ENCODE measurements at regions not wholly inside any gene's neighbourhood (a gene's known extent, or its start where the extent isn't known, plus 50 kb on each side); places are given as distances from the start of the nearest gene placed in this dataset.

- Histone ChIP-seq H4K8ac (ENCODE audit: low read depth, low read length) (no peak overlapping the region), H3K4me3 (ENCODE audit: low read length) (no peak overlapping the region), H2BK15ac (replicated peaks; ENCODE audit: low read depth) (no peak overlapping the region), H3K27ac (ENCODE audit: low read depth, low read length) (no peak overlapping the region), H3K27me3 (ENCODE audit: insufficient read depth, low read length, poor library complexity) (no peaks in the 10 kb centered on the region), H3K4ac (ENCODE audit: low read depth, low read length) (no peak overlapping the region), H3K36me3 (ENCODE audit: control insufficient read depth, insufficient read depth, low read length) (no peaks in the 10 kb centered on the region), H3K79me2 (ENCODE audit: control insufficient read depth, insufficient read depth, low read length) (no peaks in the 10 kb centered on the region), H3K18ac (ENCODE audit: low read length) (no peak overlapping the region), H3K79me1 (ENCODE audit: low read length) (no peaks in the 10 kb centered on the region), H3K56ac (ENCODE audit: low read length) (no peak overlapping the region), H3K9ac (ENCODE audit: low read length) (no peak overlapping the region), H4K5ac (ENCODE audit: low read length) (no peak overlapping the region), H3K23ac (ENCODE audit: low read length) (no peak overlapping the region), H2AK5ac (ENCODE audit: low read length) (no peak overlapping the region), H3K4me1 (ENCODE audit: control insufficient read depth, low read depth, low read length) (no peaks in the 10 kb centered on the region), H2BK5ac (ENCODE audit: low read length) (no peak overlapping the region), H3K4me2 (ENCODE audit: low read length) (no peak overlapping the region), H2BK120ac (ENCODE audit: low read depth, low read length) (no peak overlapping the region)
- WGBS (ENCODE audit: extremely low coverage, insufficient coverage, low lambda C conversion rate): no CpG with 5 or more reads among the region's 5 CpGs
- no peak for DNase-seq
These were observed 1197.5 kb upstream of the CDH18 start for GRCh38 chr5:21185536-21185935.

DNA sequence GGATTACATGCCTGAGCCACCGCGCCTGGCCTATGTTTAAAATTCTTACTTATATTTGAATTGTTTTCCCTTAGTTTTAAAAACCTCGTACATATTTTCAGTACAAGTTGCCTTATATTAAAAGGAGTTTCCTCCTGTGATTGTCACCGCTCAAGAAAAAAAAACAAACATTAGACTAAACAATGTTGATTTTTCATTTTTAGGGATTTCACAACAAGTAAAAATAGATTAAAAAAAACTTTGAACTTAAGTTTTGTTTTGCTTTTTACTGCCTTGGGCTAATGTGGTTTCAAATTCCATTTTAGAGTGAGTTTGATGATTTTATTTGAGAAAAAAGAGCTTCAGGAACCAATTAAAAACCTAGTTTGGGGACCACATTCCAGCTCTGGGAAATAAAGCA is 1196.6 kb upstream of the CDH18 start:
- no peak for DNase-seq
- H4K8ac ChIP-seq (ENCODE audit: low read depth, low read length): no peak overlapping the region
- no peak overlapping the region for H2BK120ac ChIP-seq (ENCODE audit: low read depth, low read length)
- H3K4me3 ChIP-seq (ENCODE audit: low read length): no peak overlapping the region
- no peak overlapping the region for H2BK5ac ChIP-seq (ENCODE audit: low read length)
- no peak overlapping the region for H3K4me2 ChIP-seq (ENCODE audit: low read length)
- H4K5ac ChIP-seq (ENCODE audit: low read length): no peak overlapping the region
- H2AK5ac ChIP-seq (ENCODE audit: low read length): no peak overlapping the region
- no peak overlapping the region for H3K23ac ChIP-seq (ENCODE audit: low read length)
- no peak overlapping the region for H3K18ac ChIP-seq (ENCODE audit: low read length)
- WGBS (ENCODE audit: extremely low coverage, insufficient coverage, low lambda C conversion rate): no CpG with 5 or more reads among the region's 4 CpGs
- no peak overlapping the region for H3K56ac ChIP-seq (ENCODE audit: low read length)
- no peak overlapping the region for H3K9ac ChIP-seq (ENCODE audit: low read length)
- no peaks in the 10 kb centered on the region for H3K27me3 ChIP-seq (ENCODE audit: insufficient read depth, low read length, poor library complexity)
- H3K79me2 ChIP-seq (ENCODE audit: control insufficient read depth, insufficient read depth, low read length): no peaks in the 10 kb centered on the region
- H3K79me1 ChIP-seq (ENCODE audit: low read length): no peaks in the 10 kb centered on the region
- no peak overlapping the region for H3K4ac ChIP-seq (ENCODE audit: low read depth, low read length)
- H3K27ac ChIP-seq (ENCODE audit: low read depth, low read length): no peak overlapping the region
- H2BK15ac ChIP-seq (replicated peaks; ENCODE audit: low read depth): no peak overlapping the region
- no peaks in the 10 kb centered on the region for H3K4me1 ChIP-seq (ENCODE audit: control insufficient read depth, low read depth, low read length)
- H3K36me3 ChIP-seq (ENCODE audit: control insufficient read depth, insufficient read depth, low read length): no peaks in the 10 kb centered on the region

- H3K79me1 ChIP-seq (ENCODE audit: low read length): no peaks in the 10 kb centered on the region
- WGBS (ENCODE audit: extremely low coverage, insufficient coverage, low lambda C conversion rate): no CpG with 5 or more reads among the region's 3 CpGs
- H3K9ac ChIP-seq (ENCODE audit: low read length): no peak overlapping the region
- no peaks in the 10 kb centered on the region for H3K79me2 ChIP-seq (ENCODE audit: control insufficient read depth, insufficient read depth, low read length)
- no peak overlapping the region for H2BK120ac ChIP-seq (ENCODE audit: low read depth, low read length)
- H3K27ac ChIP-seq (ENCODE audit: low read depth, low read length): no peak overlapping the region
- H3K27me3 ChIP-seq (ENCODE audit: insufficient read depth, low read length, poor library complexity): no peaks in the 10 kb centered on the region
- H3K4me1 ChIP-seq (ENCODE audit: control insufficient read depth, low read depth, low read length): no peaks in the 10 kb centered on the region
- H3K4me3 ChIP-seq (ENCODE audit: low read length): no peak overlapping the region
- no peak overlapping the region for H3K4me2 ChIP-seq (ENCODE audit: low read length)
- no peaks in the 10 kb centered on the region for H3K36me3 ChIP-seq (ENCODE audit: control insufficient read depth, insufficient read depth, low read length)
- no peak for DNase-seq
- no peak overlapping the region for H4K8ac ChIP-seq (ENCODE audit: low read depth, low read length)
- no peak overlapping the region for H4K5ac ChIP-seq (ENCODE audit: low read length)
- H2BK15ac ChIP-seq (replicated peaks; ENCODE audit: low read depth): no peak overlapping the region
- H3K56ac ChIP-seq (ENCODE audit: low read length): no peak overlapping the region
- no peak overlapping the region for H3K4ac ChIP-seq (ENCODE audit: low read depth, low read length)
- no peak overlapping the region for H3K23ac ChIP-seq (ENCODE audit: low read length)
- no peak overlapping the region for H2AK5ac ChIP-seq (ENCODE audit: low read length)
- H2BK5ac ChIP-seq (ENCODE audit: low read length): no peak overlapping the region
- H3K18ac ChIP-seq (ENCODE audit: low read length): no peak overlapping the region
These were observed 1193.7 kb upstream of the CDH18 start for GRCh38 chr5:21181609-21182125.

DNA sequence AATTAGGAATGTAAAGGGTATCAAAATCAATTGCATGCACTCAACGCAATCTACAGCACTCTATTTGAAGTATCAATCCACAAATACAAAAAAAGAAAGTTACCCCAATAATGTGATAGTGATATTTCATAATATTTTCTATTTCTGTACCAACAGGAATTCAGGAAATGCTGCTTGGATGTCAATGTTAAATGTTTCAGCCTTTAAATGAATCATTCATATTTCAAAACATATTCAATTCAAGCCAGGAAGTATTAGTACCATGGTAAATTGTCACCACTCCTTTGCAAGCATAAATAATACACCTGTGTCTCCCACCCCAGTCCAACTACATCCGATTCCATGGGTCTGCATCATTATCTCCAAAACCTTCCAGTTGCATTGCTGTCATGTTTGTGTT is 1185.5 kb upstream of the CDH18 start:
- Histone ChIP-seq H3K4me3 (ENCODE audit: low read length) (no peak overlapping the region), H3K27me3 (ENCODE audit: insufficient read depth, low read length, poor library complexity) (no peaks in the 10 kb centered on the region), H3K4me2 (ENCODE audit: low read length) (no peak overlapping the region), H3K4ac (ENCODE audit: low read depth, low read length) (no peak overlapping the region), H2BK120ac (ENCODE audit: low read depth, low read length) (no peak overlapping the region), H3K27ac (ENCODE audit: low read depth, low read length) (no peak overlapping the region), H3K18ac (ENCODE audit: low read length) (no peak overlapping the region), H2BK5ac (ENCODE audit: low read length) (no peak overlapping the region), H3K36me3 (ENCODE audit: control insufficient read depth, insufficient read depth, low read length) (no peaks in the 10 kb centered on the region), H4K8ac (ENCODE audit: low read depth, low read length) (no peak overlapping the region), H3K4me1 (ENCODE audit: control insufficient read depth, low read depth, low read length) (no peaks in the 10 kb centered on the region), H3K79me1 (ENCODE audit: low read length) (no peaks in the 10 kb centered on the region), H3K23ac (ENCODE audit: low read length) (no peak overlapping the region), H3K56ac (ENCODE audit: low read length) (no peak overlapping the region), H3K79me2 (ENCODE audit: control insufficient read depth, insufficient read depth, low read length) (no peaks in the 10 kb centered on the region), H4K5ac (ENCODE audit: low read length) (no peak overlapping the region), H3K9ac (ENCODE audit: low read length) (no peak overlapping the region), H2AK5ac (ENCODE audit: low read length) (no peak overlapping the region), H2BK15ac (replicated peaks; ENCODE audit: low read depth) (no peak overlapping the region)
- no peak for DNase-seq
- WGBS (ENCODE audit: extremely low coverage, insufficient coverage, low lambda C conversion rate): no CpG with 5 or more reads among the region's 2 CpGs

DNA sequence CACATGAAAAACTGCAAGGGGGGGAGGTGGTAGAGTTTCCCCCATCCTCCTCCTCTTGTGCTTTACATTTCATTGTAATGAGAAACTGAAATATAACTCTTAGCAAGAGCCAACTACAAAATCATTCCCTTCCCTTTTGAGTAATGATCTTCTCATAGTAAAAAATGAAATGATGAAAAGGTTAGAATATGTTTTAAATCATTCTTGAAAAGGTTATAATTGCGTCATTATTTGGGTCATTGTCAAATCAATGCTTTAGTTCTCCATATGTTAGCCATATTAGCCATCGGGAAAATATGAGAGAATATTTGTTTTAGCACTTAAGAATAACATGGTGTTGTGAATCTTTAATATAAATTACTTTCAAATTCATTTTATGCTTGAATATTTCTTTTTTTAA is 1185.0 kb upstream of the CDH18 start:
- Histone ChIP-seq H2AK5ac (ENCODE audit: low read length) (no peak overlapping the region), H3K18ac (ENCODE audit: low read length) (no peak overlapping the region), H3K79me2 (ENCODE audit: control insufficient read depth, insufficient read depth, low read length) (no peaks in the 10 kb centered on the region), H4K8ac (ENCODE audit: low read depth, low read length) (no peak overlapping the region), H3K4me3 (ENCODE audit: low read length) (no peak overlapping the region), H3K9ac (ENCODE audit: low read length) (no peak overlapping the region), H3K56ac (ENCODE audit: low read length) (no peak overlapping the region), H2BK15ac (replicated peaks; ENCODE audit: low read depth) (no peak overlapping the region), H3K4ac (ENCODE audit: low read depth, low read length) (no peak overlapping the region), H3K4me1 (ENCODE audit: control insufficient read depth, low read depth, low read length) (no peaks in the 10 kb centered on the region), H3K23ac (ENCODE audit: low read length) (no peak overlapping the region), H3K4me2 (ENCODE audit: low read length) (no peak overlapping the region), H3K27ac (ENCODE audit: low read depth, low read length) (no peak overlapping the region), H3K27me3 (ENCODE audit: insufficient read depth, low read length, poor library complexity) (no peaks in the 10 kb centered on the region), H2BK5ac (ENCODE audit: low read length) (no peak overlapping the region), H4K5ac (ENCODE audit: low read length) (no peak overlapping the region), H3K79me1 (ENCODE audit: low read length) (no peaks in the 10 kb centered on the region), H3K36me3 (ENCODE audit: control insufficient read depth, insufficient read depth, low read length) (no peaks in the 10 kb centered on the region), H2BK120ac (ENCODE audit: low read depth, low read length) (no peak overlapping the region)
- no peak for DNase-seq
- no CpG with 5 or more reads among the region's 2 CpGs for WGBS (ENCODE audit: extremely low coverage, insufficient coverage, low lambda C conversion rate)

DNA sequence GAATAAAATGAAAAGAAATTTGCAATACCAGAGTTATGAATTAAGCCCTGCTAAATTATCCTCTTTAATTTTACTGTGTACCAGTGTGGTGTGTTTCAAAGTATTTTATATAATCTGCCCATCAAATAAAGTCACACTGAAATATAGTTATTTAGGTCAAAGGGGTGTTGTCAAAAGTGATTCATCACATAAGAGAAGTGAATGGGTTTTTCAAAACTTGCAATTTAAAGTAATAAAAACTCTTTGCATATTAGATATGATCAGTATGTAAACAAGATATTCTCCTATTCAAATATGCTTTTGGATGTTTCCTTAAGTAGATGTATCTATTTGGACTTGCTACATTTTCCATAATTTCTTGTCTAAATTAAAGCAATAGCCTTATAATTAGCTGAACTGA is 1183.0 kb upstream of the CDH18 start:
- Histone ChIP-seq H3K23ac (ENCODE audit: low read length) (no peak overlapping the region), H2BK120ac (ENCODE audit: low read depth, low read length) (no peak overlapping the region), H3K79me2 (ENCODE audit: control insufficient read depth, insufficient read depth, low read length) (no peaks in the 10 kb centered on the region), H2BK15ac (replicated peaks; ENCODE audit: low read depth) (no peak overlapping the region), H3K36me3 (ENCODE audit: control insufficient read depth, insufficient read depth, low read length) (no peaks in the 10 kb centered on the region), H4K5ac (ENCODE audit: low read length) (no peak overlapping the region), H4K8ac (ENCODE audit: low read depth, low read length) (no peak overlapping the region), H2BK5ac (ENCODE audit: low read length) (no peak overlapping the region), H3K4me2 (ENCODE audit: low read length) (no peak overlapping the region), H3K4ac (ENCODE audit: low read depth, low read length) (no peak overlapping the region), H3K4me3 (ENCODE audit: low read length) (no peak overlapping the region), H3K4me1 (ENCODE audit: control insufficient read depth, low read depth, low read length) (no peaks in the 10 kb centered on the region), H3K27ac (ENCODE audit: low read depth, low read length) (no peak overlapping the region), H3K9ac (ENCODE audit: low read length) (no peak overlapping the region), H2AK5ac (ENCODE audit: low read length) (no peak overlapping the region), H3K56ac (ENCODE audit: low read length) (no peak overlapping the region), H3K79me1 (ENCODE audit: low read length) (no peaks in the 10 kb centered on the region), H3K27me3 (ENCODE audit: insufficient read depth, low read length, poor library complexity) (no peaks in the 10 kb centered on the region), H3K18ac (ENCODE audit: low read length) (no peak overlapping the region)
- no peak for DNase-seq

Data from mesendoderm (in vitro differentiated cells).